ENCODE measurements at regions not wholly inside any gene's neighbourhood (a gene's known extent, or its start where the extent isn't known, plus 50 kb on each side); places are given as distances from the start of the nearest gene placed in this dataset.
"Not testable (repeated sequence)": the region's sequence is repeated elsewhere in the genome, so short reads cannot be mapped to it uniquely, and the experiment has no call there.

DNA sequence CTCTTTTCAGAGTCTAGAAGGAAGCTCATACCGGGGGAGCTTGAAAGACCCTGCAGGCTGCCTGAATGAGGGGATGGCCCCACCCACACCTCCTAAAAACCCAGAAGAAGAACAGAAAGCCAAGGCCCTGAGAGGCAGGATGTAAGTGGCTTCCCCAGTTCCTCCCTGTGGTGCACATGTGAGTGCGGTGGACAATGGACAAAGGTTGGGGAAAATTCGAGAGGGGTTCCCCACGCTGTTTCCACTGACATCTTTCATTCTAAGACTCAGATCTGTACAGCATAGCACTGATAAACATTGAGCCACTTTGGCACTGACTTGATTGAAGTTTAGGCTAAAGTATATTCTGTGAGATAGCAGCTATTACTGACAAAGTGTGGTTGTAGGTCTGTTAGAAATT is 79.5 kb upstream of the UMPS start:
- DNase-seq: no peak

DNA sequence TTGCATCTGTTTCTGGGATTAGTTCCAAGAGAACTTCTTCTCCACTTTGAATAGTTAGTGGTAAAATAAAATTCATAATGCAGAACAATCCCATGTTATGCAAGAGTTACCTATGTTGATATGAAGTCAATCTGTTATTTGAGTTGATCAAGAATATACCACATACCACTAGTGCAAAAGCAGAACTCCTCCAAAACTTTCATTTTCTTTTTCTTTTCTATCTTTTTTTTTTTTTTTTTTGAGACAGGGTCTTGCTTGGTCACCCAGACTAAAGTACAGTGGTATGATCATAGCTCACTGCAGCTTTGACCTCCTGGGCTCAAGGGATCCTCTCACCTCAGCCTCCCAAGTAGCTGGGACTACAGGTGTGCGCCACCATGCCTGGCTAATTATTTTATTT is 78.8 kb upstream of the UMPS start:
- DNase-seq: not testable (repeated sequence)

DNA sequence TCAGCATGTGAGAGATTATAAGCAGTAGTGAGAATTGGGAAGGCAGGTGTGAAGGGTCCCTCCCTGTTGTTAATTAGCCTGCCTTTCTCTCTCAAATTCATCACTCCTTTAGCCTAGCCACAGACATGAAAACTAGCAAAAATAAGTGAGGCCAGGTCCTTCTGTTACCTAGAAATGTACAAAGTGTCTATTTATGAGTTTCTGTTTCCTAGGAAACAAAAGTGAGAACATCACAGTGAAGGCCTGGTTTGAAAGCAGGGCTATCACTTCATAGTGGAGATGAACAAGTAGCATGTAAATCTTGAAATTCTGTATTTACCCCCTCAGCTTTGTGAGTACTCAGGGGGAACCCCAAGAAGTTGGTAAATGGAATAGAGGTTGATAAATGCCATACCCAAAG is 78.2 kb upstream of the UMPS start:
- no peak for DNase-seq

DNA sequence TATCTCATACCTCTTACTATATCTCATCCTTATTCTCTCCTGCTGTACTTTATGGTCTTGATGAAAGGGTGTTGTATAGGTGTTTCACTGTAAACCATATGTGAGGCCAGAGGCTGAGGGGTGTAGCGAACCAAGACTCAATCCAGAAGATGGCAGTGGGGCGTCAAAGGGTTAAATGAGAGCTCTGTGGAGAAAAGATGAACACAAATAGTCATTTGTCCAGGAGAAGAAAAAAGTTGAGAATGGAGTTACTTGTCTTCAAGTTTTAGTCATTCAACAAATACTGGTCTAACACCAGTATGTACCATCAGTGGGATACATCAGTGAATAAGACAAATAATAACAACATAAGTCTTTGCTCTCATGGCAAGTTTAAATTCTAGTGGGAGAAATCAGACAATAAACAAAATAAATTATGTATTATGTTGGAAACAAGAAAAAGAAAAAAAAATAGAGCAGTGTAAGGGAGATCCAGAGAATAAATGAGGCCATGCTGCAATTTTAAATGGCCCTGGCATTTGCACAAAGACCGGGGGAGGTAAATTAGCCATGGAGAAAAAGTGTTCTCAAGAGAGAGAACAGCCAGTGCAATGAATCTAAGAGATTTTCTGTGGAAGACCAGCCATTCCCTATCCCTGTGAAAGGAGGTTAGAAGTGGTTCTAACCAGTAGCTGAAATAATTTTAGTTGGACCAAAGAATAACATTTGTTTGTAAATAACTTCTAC is 77.0 kb upstream of the UMPS start:
- DNase-seq: no peak

DNA sequence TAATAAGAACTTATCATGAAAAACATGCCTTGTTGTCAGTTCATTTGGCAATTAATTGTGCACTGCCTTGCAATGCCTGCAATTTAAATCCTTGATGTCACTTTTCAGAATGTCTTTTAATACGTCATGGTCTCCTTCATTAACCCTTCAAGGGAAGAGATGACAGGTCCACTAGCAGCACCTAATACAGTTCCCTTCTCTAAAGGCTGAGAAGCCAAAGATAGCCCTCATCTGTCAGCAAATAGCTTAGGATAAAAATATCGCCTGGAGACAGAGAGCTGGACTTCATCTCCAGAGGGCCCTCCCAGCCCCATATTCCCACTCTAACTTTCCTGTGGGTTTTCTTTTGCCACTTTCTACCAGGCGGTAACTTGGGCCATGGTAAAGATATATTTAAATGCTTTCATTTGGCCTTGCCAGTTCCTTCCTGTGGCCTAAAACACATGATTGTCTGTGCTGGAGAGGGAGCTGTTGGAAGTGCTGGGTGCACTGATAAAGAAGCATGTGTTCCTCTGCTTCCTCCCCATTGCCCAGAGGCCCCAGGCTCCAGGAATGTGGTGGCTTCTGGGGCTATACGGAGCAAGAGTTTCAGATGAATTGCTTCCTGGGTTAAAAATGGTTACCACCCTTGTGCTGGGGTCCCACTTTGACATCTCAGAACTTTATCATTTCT is 76.3 kb upstream of the UMPS start:
- DNase-seq: no peak

DNA sequence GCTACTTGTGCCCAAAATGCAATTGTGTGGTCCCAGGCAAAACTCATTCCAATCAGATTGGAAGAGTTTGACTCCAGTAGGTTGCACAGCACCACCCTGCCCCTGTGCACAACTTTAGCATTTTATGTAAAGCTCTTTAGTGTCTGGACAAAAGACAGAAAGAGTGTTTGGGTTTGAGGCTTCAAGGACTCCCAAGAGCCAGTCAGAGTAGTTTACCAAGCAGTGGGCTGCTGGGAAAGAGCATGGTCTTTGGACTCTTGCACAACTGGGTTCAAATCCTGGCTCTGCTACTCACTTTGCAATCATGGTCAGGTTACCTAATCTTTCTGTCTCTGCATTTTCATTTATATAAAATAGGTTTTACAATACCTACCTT is 75.8 kb upstream of the UMPS start:
- no peak for DNase-seq

DNA sequence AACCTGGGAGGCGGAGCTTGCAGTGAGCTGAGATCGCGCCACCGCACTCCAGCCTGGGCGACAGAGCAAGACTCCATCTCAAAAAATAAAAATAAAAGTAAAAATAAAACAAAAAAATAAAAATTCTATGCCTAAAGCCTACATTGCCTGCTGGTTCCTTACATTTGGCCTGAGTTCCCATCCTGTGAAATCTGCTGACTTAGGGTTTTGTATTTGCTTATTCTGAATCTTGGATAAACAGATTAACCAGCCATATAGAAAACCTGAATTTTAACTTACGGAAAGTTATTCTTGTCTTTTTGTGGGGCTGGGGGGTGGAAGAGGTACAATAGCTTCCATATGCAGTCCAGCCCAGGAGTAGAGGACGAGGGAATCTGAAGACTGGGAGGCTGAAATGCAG is 73.7 kb upstream of the UMPS start:
- no peak for DNase-seq

DNA sequence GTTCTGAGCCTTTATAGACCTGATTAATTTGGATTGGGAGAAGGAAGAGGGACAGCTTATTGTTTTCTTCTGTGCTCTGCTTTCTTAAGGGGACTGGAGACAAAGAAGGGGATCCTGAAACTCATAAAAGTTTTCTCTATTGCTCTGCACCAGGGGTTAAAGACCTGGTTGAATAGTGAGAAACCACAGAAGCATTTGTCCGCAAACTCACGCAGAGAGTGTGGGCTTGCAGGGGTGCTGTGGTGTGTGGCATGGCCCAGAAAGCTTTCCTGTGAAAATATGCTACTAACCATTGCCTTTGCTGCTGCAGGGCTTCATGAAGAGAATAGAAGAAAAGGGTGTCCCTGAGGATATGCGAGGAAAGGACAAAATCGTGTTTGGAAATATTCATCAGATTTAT is 73.1 kb upstream of the UMPS start:
- DNase-seq: no peak

DNA sequence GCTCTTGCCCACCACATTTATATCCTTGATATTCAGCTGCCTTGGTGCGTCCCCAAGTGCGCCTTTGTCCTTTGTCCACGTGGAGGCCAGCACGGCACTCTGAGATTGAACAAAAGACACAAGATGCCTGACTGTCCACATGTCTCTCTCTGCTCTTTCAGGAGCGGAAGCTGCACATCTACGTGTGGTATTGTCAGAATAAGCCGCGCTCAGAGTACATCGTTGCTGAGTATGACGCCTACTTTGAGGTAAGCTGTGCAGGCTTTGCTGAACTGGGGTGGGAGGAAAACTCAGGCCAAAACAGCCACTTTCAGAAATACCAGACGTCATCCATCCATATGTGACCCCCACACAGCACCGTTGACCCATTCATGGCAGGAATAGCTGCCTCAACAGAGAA is 72.0 kb upstream of the UMPS start:
- DNase-seq: no peak

DNA sequence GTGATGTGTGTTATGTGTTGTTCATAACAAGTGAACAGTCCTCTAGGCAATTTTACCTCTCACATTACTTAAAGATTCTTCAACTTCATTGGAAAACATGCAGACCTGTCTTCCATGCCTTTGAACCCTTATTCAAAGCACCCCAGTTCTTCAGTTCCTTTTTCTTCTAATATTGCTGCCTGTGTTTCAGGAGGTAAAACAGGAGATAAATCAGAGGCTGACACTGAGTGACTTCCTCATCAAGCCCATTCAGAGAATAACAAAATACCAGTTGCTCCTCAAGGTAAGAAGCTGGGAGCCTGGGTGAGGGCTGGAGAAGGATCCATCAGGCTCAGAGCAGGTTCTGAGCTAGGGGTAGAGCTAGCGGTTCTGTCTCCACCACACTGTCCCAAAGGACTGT is 71.1 kb upstream of the UMPS start:
- no peak for DNase-seq

DNA sequence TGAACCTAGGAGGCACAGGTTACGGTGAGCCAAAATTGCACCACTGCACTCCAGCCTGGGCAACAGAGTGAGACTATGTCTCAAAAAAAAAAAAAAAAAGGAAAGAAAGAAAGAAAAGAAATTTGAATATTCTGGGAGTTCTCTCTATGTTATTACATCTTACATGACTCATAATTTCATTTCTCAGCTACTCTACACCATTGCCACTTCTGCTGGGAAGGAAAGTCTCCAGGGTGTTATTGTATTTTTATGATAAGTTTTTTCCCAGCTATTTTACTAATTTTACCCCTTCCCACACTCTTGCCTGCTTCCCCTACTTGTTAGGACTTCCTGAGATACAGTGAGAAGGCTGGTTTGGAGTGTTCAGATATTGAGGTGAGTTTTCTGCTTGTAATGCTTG is 69.7 kb upstream of the UMPS start:
- no peak for DNase-seq

DNA sequence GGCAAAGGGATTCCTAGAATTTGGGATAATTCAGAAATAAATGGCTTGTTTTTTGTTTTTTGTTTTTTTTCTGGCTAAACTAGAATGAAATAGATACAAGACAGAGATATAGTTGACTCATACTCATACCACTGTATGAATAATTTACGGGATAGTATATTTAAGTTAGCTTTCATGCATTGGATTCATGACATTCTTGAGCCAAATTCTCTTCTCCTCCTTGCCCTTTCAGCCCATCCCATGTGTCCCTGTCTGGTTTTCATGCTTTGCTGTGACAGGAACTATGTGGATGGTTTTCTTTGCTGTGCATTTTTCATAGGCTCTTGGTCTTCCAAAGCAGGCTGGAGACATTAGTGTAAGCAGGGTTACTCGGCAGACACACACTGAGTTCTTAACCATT is 66.6 kb upstream of the UMPS start:
- peak; percentile 0 for DNase-seq

DNA sequence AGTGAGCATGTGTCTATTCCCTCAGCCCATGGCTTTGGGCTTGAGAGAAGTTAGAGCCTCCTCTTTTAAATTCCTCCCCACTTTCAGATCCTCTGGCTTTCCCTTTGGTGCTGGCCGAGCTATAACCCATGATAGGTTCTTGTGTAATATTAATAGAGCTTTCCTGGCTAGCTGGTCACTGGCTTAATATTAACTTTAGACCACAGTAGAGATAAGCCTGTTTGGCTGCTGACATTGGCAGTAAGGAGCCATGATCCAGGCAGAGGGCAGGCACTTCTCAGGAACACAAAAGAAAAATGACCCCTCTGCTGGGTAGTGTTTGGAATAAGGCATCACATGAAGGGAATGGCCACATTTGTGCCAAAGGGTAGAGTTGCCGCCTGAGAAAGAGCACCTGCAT is 65.4 kb upstream of the UMPS start:
- peak; percentile 10 for DNase-seq

DNA sequence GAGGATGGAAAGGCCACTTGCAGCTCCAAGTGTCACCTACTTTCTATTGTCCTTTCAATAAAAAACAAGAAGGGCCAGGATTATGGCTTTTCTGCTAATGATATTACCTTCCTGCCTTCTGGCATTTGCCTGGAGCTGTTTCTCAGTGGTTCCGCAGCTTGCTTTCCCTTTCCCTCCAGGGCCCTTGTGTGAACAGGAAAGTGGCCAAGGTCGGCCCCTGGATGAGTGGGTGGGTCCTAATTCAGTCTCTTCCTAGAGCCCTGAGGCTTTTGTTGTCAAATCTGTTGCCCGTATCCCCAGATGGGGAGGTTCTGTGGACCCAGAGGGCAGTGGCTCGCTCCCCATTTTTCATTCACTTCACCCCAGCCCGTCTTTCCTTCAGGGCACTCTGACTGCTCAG is 64.2 kb upstream of the UMPS start:
- no peak for DNase-seq

DNA sequence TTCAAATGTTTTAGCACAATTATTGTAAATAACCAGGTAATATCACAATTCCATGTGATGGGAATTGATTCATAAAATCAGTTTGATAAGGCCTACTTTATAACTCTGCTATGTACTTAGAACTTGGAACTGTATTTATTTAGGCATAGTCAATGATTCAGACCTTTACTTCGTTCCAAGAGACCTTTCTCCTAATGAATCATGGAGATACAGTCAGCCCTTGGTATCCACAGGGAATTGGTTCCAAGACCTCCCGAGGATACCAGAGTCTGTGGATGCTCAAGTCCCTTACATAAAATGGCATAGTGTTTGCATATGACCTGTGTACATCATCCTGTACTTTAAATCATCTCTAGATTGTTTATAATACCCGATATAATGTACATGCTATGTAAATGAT is 60.8 kb upstream of the UMPS start:
- DNase-seq: peak; percentile 3

DNA sequence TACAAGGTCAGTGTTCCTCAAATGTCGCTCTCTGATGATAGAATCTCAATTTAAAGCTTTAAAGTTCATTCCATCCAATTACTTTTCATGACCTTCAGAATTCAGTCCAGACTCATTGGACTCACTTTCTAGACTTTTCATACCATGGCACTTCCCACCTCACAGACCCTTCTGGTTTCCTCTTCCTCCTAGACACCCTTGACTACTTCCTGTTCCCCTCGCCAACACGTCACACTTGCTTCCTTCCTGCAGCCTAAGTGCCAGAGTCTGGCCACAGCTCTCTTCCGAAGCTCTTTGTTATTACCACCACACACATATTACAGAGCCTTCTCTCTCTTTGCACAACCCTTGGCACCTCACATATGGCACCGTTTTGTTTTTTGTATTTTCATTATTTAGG is 59.1 kb upstream of the UMPS start:
- no peak for DNase-seq

DNA sequence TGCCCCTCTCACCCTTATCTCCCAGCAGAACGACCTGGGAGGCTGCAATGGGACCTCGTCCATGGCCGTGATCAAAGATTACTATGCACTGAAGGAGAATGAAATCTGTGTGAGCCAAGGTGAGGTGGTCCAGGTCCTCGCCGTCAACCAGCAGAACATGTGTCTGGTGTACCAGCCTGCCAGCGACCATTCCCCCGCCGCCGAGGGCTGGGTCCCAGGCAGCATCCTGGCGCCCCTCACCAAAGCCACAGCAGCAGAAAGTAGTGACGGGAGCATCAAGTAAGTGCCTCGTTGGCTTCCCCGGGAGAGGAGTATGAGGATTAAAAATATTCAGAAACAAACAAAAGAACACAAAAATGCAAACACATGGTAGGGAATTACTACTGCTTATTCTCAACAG is 55.9 kb upstream of the UMPS start:
- no peak for DNase-seq

DNA sequence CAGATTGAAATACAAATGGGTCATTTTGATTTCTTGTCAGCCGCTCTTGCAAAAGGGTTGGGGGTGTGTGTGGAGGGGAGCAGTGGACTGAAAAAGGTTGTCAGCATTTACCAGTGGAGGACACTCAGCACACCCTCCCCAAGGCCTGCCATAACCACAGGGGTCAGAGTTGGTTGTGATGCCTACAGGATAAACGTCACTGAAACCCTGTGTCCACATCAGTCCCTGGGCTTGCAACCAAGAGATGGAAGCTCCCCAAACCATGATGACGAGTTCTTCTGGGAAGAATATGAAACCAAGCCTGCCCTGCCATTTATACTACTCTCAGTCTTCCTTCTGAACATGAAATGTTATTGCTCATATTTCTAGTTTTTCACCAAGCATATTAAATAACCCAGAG is 54.0 kb upstream of the UMPS start:
- DNase-seq: no peak

DNA sequence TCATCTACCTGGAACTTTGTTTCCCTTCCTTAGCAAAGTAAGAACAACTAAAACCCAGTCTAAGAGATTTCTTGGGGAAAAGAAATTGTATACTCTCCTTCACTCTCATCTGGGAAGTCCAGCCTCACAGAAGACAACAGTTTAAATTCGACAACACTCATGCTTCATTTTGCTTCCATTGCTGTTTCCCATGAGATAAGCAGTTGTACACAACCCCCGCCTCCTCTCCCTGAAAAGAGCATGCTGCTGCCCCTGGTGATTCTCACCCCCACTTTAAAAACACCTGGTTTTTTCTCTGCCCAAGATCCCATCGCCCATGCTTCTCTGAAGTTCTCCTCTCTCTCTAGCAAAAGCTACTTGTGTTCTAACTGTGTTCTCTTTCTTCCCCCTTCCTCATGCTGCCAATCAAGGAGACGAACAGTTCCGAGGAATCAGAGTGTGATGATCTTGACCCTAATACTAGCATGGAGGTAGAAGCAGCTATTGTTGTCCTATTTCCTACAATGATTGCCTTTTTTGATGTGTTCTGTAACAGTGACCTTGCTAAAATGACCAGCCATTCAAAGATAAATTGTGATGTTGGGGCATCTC is 51.1 kb upstream of the UMPS start:
- no peak for DNase-seq
